Fibroblast of villous mesenchyme (primary cell): ENCODE measurements at regions not wholly inside any gene's neighbourhood (a gene's known extent, or its start where the extent isn't known, plus 50 kb on each side); places are given as distances from the start of the nearest gene placed in this dataset.

Source experiments
- DNase-seq: peaks from one replicate; pipeline ENCODE4 v3.0.0-alpha.2; 2010; ENCODE audit warnings: low read depth
- H3K4me3 ChIP-seq: 2 replicates; pipeline ENCODE4 v1.5.1; 2011; ENCODE audit warnings: low read depth, mild to moderate bottlenecking, low read length
- CTCF ChIP-seq: IDR thresholded peaks from 2 replicates; pipeline ENCODE4 v1.5.1; 2012; ENCODE audit warnings: low read depth, mild to moderate bottlenecking, low read length; ENCODE audit not compliant: insufficient read depth

DNA sequence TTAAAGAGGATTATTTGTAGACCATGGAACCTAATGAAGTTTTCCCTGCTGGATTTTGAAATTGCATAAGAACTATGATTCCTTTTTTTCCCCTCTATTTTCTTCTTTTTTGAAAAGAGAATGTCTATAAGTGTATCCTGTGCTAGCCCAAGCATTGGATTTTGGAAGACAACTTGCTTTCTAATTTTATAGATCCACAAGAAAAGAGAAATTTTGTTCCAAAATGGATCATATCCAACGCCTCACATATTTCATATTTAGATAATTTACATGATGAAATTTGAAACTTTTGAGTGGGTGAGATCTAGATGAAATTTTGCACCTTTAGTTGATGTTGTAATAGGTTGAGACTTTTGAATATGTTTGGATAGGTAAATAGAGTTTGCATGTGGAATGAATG is 978.7 kb downstream of the MRPL39 start:
- no peak for TF ChIP-seq CTCF
- no peak for DNase-seq
- H3K4me3 ChIP-seq = no peak overlapping the region

GRCh38 chr21:24628046-24628445 is 979.2 kb downstream of the MRPL39 start:
- no peak for DNase-seq

GRCh38 chr21:24617819-24618218 is 989.5 kb downstream of the MRPL39 start:
- H3K4me3 ChIP-seq = no peak overlapping the region
- no peak for TF ChIP-seq CTCF
- no peak for DNase-seq

More at GRCh38 chr21:24628046-24628445, 979.2 kb downstream of the MRPL39 start:
- TF ChIP-seq CTCF = no peak
- H3K4me3 ChIP-seq = no peak overlapping the region

DNA sequence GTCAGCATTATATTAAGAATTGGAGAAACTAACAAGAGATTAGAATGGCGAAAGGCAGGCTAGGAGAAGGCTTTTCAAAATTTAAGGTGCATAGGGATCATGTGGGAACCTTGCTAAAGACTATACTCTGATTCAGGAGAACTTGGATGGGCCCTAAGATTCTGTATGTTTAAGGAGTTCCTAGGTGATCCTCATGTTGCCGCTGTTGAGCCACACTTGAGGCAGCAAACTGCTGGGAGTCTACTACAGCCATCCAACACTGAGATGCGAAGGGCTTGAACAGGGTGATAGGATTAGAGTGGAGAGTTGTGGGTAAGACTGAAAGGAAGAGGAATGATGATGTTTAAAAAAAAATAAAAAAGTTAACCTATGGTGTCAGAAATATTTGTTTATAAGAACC is 1013.2 kb downstream of the MRPL39 start:
- no peak for DNase-seq
- TF ChIP-seq CTCF = no peak
- H3K4me3 ChIP-seq = no peak overlapping the region

GRCh38 chr21:24590261-24590660 is 1017.0 kb downstream of the MRPL39 start:
- no peak for DNase-seq
- no peak overlapping the region for H3K4me3 ChIP-seq
- no peak for TF ChIP-seq CTCF

GRCh38 chr21:24583473-24583872 is 1023.8 kb downstream of the MRPL39 start:
- no peak for DNase-seq
- TF ChIP-seq CTCF = no peak
- H3K4me3 ChIP-seq = no peak overlapping the region

GRCh38 chr21:24577301-24577700 is 1030.0 kb downstream of the MRPL39 start:
- H3K4me3 ChIP-seq = no peak overlapping the region
- DNase-seq = no peak
- no peak for TF ChIP-seq CTCF
